NCI-H524 treated with DMSO at 0.1 percent for 48 hours (cell line): ENCODE measurements at regions not wholly inside any gene's neighbourhood (a gene's known extent, or its start where the extent isn't known, plus 50 kb on each side); places are given as distances from the start of the nearest gene placed in this dataset.
"Not testable (repeated sequence)": the region's sequence is repeated elsewhere in the genome, so short reads cannot be mapped to it uniquely, and the experiment has no call there.

ENCODE experiments used
- DNase-seq: peaks from one replicate; lab custom pipeline; 2025; lab: John Stamatoyannopoulos, UW

DNA sequence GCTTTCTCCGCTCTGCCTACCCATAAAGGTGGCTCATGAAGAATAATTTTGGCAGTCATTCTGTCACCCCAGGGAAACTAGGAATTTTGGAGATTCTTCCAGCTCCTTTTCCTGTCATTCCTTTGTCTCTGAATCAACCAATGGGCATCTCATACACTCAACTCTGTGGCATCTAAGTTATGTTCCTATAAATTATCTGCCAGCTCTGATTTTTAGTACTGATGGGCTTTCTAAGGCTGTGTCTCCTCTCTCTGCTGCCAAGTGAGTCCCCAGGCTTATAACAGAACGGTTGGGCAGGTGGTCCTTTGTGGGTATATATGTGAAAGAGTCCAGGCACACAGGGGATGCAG is 226.8 kb downstream of the NMUR2 start:
- DNase-seq, result no peak

DNA sequence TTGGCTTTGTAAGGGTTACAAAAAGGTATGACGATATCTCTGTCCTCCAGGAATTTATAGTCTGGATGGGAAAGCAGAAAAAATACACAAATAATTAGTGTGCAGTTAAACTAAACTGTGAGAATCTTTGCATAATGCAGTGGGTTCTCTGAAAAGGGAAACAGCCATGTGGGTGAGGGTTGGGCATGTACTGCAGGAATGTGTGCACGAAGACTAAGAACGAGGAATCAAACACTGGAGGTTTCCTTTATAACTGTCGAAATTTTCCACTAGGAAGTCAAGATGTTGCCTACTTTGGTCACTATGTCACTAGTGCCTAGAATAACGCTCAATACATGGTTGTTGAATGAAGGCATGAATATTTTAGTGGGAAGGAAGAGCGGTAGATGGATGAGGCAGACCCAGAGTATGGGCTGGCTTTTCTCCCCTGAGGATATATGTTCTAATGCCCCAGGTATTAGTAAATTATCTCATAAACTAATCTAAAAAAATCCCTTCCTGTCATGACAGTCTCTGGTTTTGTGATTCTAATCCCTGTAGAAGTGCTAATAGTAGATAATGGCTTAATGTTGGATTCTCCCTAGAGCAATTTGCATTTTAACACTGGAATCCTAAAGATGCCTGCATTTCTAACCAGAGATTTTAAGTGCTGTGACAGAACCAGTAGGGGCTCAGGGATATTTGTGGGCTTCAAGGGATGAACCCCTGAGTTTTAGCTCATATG is 227.3 kb downstream of the NMUR2 start:
- DNase-seq, result no peak

DNA sequence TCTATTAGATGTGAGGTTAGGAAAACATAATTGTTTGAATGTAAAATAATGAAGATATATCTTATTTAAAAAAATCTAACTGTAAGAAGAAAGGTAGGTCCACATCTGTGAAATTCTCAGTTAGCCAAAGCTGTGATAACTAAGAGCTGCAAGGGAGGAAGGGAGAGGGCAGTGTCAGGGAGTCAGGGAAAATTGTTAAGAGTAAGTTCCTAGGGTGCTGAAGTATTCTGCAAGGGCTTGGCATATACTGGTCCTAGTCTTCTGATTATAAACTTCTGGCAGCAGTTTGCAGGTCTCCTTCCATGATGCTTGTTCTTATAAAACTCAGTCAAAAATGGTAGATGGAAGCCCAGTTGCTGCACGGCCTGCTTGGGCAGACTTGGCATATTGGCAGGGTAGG is 233.2 kb downstream of the NMUR2 start:
- no peak for DNase-seq

DNA sequence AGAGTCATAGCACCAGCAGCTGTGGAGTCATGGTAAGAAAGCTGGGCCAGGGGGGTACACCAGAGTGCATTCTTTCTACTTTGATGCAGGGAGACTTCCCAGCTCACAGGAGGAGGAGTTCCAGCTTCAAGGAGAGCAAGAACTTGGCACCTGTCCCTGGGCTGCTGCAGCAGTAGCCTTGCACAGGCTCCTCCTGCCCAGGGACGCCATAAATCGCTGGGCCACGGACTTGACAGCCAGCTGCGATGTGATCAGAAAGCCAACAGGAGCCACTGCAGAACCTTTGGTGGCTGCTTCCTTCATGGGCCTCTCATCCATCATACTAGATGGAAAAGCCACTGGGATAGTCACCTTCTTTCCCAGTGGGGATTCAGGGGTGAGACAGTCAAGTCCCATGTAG is 234.7 kb downstream of the NMUR2 start:
- no peak for DNase-seq

DNA sequence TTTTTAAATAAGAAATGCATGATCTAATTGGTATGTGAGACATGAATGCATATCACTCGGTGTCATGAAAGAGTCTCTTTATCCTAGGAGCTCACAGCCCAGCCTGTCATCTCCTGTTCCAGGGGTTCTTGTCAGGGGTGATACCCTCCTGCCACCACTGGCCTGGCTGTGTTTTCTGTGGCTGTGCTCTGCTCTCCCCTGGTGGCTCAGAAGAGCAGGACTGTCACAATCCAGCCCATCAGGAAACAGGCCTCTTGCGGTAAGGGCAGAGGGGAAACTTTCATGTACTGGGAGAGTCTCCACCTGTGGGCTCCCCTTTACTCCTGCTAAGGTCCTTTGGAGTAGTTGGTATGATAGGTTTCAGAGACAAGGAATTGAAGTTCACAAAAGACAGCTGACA is 240.2 kb upstream of the GLRA1 start:
- no peak for DNase-seq

DNA sequence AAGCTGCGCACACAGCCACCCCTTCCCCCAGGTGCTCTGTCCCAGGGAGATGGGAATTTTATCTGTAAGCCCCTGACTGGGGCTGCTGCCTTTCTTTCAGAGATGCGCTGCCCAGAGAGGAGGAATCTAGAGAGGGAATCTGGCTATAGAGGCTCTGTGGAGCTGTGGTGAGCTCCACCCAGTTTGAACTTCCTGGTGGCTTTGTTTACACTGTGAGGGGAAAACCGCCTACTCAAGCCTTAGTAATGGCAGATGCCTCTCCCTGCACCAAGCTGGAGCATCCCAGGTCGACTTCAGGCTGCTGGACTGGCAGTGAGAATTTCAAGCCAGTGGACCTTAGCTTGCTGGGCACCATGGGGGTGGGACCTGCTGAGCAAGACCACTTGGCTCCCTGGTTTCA is 235.2 kb upstream of the GLRA1 start:
- DNase-seq, result not testable (repeated sequence)

DNA sequence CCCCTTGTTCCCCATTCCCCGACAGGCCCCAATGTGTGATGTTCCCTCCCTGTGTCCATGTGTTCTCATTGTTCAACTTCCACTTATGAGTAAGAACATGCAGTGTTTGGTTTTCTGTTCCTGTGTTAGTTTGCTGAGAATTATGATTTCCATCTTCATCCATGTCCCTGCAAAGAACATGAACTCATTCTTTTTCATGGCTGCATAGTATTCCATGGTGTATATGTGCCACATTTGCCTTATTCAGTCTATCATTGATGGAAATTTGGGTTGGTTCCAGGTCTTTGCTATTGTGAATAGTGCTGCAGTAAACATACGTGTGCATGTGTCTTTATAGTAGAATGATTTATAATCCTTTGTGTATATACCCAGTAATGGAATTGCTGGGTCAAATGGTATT is 229.8 kb upstream of the GLRA1 start:
- DNase-seq, result not testable (repeated sequence)

DNA sequence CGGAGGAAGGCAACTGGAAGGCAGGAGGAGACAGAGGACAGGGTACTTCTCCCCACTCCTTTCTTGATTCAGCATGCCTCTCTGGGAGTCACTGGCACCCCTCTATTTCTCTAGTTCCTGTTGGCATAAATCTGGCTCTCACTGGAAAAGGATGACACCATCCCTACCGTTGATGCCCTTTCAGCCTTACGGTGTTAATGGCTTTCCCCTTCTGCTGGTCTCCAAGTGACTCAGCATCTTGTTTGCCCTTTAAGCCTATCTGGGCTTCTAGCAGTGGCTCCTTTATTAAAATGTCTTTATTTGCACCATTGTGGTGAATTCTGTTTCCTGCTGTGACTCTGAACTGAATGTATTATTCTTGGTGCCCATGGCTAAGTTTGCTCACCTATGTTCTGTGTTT is 227.3 kb upstream of the GLRA1 start:
- no peak for DNase-seq

DNA sequence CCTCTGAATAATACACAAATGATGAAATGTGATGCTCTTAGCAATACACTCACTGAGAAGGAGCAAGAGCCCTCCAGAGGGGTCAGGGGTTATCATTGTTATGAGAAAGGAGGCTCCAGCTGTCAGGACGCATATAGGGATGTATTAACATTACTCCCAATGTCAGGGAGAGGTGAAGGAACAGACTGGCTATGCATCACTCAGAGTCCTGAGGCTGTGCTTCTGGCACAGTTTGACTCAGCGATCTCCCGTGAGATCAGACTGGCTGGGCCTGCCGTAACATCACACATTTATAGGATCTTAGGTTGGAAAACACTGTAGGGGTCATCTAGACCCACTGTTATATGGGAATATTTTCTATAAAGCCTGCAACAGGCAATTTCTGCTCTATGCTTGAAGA is 226.5 kb upstream of the GLRA1 start:
- DNase-seq, result no peak

DNA sequence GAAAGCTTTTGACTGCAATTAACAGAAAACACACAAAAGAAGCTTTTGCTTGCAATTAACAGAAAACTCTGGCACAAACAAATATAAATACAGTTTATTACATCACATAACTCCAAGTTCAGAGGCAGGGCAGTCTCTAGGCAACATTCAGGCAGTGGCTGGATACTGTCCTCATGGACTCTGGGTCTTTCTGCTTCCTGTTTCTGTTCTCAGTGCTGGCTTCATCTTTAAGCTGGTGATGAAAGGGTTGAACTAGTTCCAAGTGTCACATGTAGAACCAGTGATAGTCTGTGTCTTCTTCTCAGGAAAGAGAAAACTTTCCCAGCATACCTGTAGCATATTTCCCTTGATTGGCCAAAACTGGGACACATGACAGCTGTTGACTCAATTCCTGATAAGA is 222.6 kb upstream of the GLRA1 start:
- no peak for DNase-seq

DNA sequence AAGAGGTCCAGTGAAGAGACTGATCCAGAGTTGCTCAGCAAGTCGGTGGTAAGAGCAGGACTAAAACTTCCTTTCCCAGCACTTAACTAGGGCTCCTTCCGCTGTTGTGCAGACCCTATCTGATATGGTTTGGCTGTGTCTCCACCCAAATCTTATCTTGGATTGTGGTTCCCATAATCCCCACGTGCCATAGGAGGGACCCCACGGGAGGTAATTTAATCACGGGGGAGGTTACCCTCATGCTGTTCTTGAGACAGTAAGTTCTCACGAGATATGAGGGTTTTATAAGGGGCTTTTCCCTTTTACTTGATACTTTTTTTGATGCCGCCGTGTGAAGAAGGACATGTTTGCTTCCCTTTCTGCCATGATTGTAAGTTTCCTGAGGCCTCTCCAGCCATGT is 221.9 kb upstream of the GLRA1 start:
- DNase-seq, result no peak

DNA sequence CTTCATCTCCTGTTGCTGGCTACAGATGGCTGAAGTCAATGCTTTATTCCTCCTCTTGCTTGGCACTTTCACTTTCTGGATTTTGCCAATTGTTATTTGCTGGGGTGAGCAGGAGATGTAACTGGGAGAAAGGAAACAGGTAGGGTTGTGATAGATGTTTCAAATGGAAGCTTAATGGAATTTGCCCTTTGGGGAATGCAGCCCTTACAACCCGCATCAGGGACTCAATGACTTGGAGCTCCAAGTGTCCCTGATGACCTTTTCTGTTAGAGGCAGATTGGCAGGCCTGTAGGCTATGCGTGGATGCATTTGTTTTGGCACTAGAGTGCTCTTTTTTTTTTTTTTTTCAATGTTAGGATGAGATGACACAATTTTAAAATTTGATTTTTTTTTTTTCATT is 219.9 kb upstream of the GLRA1 start:
- no peak for DNase-seq

DNA sequence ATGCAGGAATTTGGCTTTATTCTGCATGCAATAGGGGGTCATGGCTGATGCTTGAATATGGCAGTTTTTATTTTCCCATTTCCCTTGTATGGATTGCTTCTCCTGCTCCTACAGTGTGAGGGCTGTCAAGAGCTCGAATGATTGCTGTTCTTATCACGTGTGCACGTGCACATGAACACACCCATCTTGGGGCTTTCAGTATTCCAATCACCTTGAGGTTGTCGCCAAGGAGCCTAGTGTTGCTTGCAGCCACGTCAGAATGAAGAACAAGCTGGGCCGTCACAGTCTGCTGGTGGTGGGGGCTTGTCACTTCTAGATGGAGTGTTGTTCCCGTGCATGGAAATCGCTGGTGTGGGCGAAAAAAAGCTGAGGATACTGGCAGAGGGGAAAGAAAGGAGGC is 219.4 kb upstream of the GLRA1 start:
- DNase-seq, result no peak

DNA sequence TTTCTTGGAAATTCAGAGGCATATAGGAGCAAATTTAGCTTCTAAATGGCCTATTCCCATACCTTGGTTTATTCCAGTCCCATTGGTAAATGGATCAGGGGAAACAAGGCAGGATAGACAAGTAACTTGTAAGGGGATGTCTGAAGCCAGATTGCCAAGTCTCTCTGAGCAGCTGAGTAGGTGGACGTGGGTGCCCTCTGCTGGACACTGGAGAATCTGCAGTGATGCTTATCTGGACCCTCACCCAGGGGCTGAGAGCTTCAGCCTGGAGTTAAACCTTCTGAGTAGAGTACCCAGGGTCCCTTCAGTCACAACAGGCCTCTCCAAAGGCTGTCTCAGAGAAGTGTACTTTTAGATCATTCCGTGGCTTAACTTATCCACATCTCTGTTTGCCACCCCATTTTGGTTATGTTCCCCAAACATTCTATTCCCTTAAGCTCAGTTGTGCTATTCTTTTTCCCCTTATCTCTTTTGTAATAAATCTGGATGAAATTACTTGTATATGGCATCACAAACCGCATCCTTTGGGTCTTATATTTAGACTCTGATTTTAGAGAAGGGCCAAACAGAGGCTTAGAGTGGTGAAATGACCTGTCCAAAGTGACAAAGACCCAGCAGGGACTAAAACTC is 218.3 kb upstream of the GLRA1 start:
- DNase-seq, result no peak

DNA sequence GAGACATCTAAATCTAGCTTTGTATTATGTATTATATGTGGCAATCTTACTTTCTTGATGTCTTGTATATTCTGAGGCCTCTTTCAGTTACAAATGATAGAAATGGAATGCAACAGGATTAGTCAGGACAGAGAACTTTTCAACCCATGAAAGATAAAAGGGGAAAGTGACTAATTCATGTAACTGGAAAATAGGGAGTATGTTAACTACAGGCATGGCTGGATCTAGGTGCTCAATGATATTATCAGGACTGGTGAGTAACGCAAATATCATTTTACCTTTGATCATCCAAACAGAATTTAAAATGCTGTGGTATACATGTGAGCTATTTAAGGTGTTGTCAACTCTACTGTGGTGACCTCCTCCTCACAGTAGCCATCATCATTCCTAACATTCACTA is 215.7 kb upstream of the GLRA1 start:
- DNase-seq, result no peak

DNA sequence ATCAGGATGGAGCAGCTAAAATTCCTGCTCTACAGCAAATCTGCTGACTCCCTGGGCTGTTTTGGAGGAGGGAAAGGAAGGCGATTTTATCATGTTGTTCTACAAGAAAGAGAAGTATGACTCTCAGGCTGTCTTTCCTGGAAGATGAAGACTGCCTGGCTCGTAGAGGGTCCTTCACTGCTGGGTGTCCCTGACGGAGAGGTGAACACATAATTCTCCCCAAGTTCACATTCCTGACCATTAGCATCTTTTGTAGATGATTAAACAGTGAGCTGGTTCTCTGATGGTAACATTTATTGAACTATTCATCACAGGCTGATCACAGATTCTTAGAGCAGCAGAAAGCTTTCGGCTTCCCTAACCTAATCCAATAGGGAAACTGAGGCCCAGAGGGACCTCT is 212.4 kb upstream of the GLRA1 start:
- no peak for DNase-seq

DNA sequence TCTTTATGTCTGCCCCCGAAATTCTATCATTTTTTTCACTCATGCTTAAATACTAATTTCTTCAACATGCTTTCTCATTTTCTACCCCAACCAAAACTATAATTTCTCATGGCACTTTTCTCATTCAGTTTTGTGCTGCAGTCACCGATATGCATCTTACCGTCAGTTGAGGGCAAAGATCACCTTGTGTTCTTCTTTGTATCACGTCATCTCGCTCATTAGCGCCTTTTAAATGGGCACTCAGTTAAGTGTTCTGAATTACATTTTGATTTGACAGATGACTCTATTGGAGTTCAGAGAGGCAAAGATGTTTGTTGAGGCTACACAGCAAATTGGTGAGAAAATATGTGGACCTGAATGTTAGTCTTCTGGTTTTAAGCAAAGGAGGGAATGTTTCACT is 211.7 kb upstream of the GLRA1 start:
- no peak for DNase-seq

DNA sequence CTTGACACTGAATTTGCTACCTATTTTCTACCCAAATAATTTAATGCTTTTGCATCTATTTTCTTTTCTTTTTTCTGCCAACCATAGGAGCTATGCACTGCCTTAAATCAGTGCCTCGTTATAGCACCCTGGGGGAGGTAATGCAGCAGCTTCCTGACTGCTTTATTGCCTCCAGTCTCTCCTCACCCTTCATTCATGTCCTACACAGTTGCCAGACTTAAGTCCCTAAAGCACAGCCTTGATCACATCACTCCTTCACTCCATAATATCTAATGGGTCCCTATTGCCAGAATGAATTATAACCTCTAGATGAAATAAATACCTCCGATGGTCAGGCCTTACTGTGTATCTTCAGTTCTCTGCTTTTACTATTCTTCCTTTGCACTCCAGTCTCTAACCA is 211.2 kb upstream of the GLRA1 start:
- DNase-seq, result no peak

DNA sequence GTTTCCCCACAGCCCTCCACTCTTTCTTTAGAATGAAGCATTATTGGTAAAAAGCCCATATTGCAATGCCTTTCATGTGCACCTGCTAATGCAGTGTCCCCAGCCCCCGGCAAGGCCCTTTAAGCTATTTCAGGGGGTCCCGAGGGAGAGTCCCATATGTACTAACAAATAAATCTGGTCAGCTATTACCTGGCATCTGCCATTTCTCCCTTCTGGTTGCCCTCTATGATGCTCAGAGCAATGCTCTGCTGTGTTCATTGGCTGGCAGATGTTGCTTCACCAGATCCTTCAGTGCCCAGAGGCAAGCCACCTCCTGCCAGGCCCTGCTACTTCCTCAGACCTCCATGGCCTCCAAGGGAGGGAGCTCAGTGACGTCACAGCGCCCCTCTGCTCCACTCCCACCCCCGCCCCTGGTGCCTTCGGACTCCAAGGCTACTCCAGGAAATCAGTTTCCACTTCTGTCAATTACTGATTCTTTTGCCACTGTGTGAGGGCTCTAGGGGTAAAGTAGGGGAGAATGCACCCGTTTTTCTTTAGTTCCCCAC is 201.1 kb upstream of the GLRA1 start:
- peak; percentile 81 for DNase-seq

DNA sequence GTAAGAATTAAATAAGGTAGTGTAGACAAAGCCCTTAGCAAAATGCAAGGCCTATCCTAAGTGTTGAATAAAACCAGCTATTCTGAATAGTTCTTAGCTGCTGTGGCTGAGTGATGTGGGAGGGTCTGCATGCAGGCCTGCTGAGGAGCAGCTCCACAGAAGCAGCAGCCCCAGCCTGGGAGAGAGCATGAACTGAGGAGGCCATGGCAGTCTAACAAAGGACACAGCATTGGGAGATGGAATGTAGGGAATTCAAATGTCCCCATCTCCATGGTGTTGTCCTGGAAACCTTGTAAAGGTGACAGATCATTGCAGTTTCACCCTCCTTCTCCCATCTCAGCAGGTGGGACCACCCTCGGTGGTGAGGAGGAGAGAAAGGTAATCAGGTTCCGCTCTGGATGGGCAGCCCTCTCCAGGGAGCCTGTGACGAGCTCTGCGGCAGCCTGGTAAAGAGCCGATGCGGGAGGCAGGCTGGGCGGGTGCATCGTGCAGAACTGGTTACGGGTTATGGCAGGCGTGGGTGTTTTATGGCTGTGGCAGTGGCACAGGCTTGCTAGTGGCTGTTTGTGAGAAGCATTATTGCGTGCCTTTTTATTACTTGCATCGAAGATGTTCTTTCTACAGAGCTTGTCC is 199.9 kb upstream of the GLRA1 start:
- no peak for DNase-seq

DNA sequence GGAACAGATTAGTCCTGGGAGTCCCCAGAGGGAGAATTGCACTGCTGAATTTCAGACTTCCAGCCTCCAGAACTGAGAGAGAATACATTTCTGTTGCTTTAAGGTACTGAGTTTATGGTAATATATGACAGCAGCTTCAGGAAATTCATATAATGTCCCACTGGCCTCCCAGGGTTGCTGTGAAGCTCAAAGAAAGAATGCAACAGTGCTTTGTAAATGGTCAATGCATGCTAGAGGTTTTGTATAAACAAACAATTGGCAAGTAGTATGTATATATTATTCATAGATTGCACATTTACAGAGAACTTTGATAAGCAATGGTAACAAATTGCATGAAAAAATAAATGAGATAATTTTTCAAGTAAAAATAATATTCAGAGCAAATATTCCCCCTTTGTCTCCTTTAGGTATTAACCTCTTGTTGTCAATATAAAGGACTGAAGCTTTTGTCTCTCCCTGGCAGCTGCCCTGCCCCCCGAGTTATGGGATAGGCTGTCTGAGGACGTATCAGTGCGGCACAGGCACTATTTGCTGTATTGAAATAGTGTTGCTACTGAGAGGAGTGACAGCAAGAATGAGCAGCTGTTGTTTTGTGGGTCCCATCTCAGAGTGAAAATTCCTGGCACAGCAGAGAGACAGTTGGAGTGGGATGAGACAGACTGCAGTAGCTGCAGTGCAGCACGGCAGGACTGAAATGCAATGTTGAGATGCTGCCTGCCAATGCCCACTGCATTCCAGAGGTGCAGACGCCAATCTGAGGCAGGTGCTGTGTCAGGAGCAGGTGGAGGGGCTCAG is 194.2 kb upstream of the GLRA1 start:
- DNase-seq, result no peak

DNA sequence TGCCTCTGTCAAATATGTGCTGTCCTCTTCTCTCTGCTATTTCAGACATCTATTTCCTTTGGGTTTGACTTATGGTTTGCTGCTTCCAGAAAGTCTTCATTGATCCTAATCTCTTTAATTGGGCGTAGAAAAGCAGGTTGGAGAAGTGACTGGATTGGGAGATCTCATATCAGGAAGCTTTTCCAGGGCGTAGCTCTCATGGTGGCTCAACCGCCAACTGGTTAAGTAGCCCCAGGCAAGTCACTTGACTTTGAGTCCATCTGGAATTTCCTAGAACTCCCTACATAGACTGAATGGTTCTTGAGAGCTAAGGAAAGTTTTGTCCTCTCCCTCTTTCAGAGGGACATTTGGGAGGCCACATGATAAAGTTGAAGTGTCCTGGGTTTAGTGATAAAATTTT is 192.3 kb upstream of the GLRA1 start:
- DNase-seq, result no peak

DNA sequence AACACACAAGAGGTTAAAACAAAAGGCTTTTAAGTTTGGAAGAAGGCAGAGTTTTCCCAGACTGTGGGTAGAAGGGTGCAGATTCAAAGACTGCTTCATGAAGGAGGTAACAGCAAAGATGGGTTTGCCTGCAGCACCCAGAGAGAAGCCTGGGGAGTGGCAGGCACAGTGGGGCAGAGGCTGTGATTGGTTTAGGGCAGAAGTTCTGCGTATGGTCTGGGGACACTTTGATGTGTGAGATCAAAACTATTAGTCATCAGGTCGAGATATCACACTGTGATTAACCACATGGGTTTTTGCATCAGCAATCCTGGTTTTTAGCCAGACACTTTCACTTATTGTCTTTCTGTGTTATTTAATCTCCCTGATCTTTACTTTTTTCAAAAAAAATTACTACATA is 188.8 kb upstream of the GLRA1 start:
- no peak for DNase-seq
